ENCODE measurements at regions not wholly inside any gene's neighbourhood (a gene's known extent, or its start where the extent isn't known, plus 50 kb on each side); places are given as distances from the start of the nearest gene placed in this dataset.

GRCh38 chr7:22563621-22564241 lies 63.7 kb upstream of the STEAP1B start:
- POLR2A ChIA-PET, result no interaction called here
- WGBS (ENCODE audit: low lambda C conversion rate), result 27% methylated on average over 11 of the region's 11 CpGs
- peak overlapping the region; percentile 31; the same call in 1 of the 2 replicates for H3K9ac ChIP-seq

More at GRCh38 chr7:22563621-22564241, 63.7 kb upstream of the STEAP1B start:
- H3K79me2 ChIP-seq (ENCODE audit: insufficient read depth), result no peaks in the 10 kb centered on the region
- H3K27me3 ChIP-seq (ENCODE audit: insufficient read depth), result no peaks in the 10 kb centered on the region; the same call in 1 of the 2 replicates
- TF ChIP-seq RAD21 (IDR thresholded peaks at IDR 0.05; ENCODE audit: low read length) (no peak), ZBTB33 (IDR thresholded peaks at IDR 0.05; ENCODE audit: borderline replicate concordance, low read depth) (no peak), SIN3A (IDR thresholded peaks at IDR 0.05; ENCODE audit: borderline replicate concordance, low read depth, low read length) (no peak), NRF1 (IDR thresholded peaks at IDR 0.05; ENCODE audit: low read depth, low read length) (no peak), RCOR1 (IDR thresholded peaks at IDR 0.05; ENCODE audit: low read length) (no peak), RFX5 (IDR thresholded peaks at IDR 0.05; ENCODE audit: low read length) (no peak), RXRA (IDR thresholded peaks at IDR 0.05; ENCODE audit: borderline replicate concordance, low read depth) (no peak), SMC3 (IDR thresholded peaks at IDR 0.05; ENCODE audit: low read depth, low read length) (no peak), USF1 (IDR thresholded peaks at IDR 0.05; ENCODE audit: borderline replicate concordance, low read depth) (no peak), MEF2A (IDR thresholded peaks at IDR 0.05; ENCODE audit: borderline replicate concordance, low read depth) (no peak), TEAD4 (IDR thresholded peaks at IDR 0.05; ENCODE audit: borderline replicate concordance, insufficient read depth) (no peak), ELF1 (IDR thresholded peaks at IDR 0.05) (no peak), JUND (IDR thresholded peaks at IDR 0.05) (no peak), FOXJ3 (CRISPR knock-in tag; IDR thresholded peaks at IDR 0.05) (no peak), YY1 (IDR thresholded peaks at IDR 0.05; ENCODE audit: low read depth) (no peak), POLR2AphosphoS5 (IDR thresholded peaks at IDR 0.05; ENCODE audit: low read depth, low read length) (no peak), TCF12 (IDR thresholded peaks at IDR 0.05) (no peak), CHD2 (IDR thresholded peaks at IDR 0.05; ENCODE audit: low read length, partially characterized antibody) (no peak)
- TF ChIP-seq, protein P1, sequence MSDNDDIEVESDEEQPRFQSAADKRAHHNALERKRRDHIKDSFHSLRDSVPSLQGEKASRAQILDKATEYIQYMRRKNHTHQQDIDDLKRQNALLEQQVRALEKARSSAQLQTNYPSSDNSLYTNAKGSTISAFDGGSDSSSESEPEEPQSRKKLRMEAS (IDR thresholded peaks at IDR 0.05; ENCODE audit: low read depth), result no peak
- TF ChIP-seq, protein P2, sequence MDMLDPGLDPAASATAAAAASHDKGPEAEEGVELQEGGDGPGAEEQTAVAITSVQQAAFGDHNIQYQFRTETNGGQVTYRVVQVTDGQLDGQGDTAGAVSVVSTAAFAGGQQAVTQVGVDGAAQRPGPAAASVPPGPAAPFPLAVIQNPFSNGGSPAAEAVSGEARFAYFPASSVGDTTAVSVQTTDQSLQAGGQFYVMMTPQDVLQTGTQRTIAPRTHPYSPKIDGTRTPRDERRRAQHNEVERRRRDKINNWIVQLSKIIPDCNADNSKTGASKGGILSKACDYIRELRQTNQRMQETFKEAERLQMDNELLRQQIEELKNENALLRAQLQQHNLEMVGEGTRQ (IDR thresholded peaks at IDR 0.05; ENCODE audit: borderline replicate concordance, low read depth, low read length), result no peak
- H3K4me1 ChIP-seq (ENCODE audit: control insufficient read depth in 1 of 2, insufficient read depth in 2 of 2, low read depth in 1 of 2, low read length in 1 of 2), result peaks cover 4 to 28% of the 10 kb centered on the region in 2 experiments; a peak in 2 of 4 replicates
- no peak for DNase-seq
- H3K36me3 ChIP-seq (replicated peaks in 1 of 2; ENCODE audit: control insufficient read depth in 1 of 2, insufficient read depth in 2 of 2, low read length in 1 of 2), result no peaks in the 10 kb centered on the region
- no peaks in the 10 kb centered on the region for H4K20me1 ChIP-seq (ENCODE audit: insufficient read depth)
- H3K9me2 ChIP-seq, result no peaks in the 10 kb centered on the region
- CTCF ChIA-PET, result interaction anchor here (13.3 kb wide), 1 partner anchor 494 kb away, joined by 268 read pairs; no protein-coding TSS in a partner anchor
- H3K9me3 ChIP-seq, result no peaks in the 10 kb centered on the region
- peak overlapping the region; percentile 53 for H3K4me2 ChIP-seq
- peak overlapping the region; percentile 88 to 89; a peak in 3 of 4 replicates for H3K27ac ChIP-seq (ENCODE audit: low read depth in 2 of 2, low read length in 1 of 2)
- peaks cover 36% of the 10 kb centered on the region for H3F3A ChIP-seq (replicated peaks; ENCODE audit: insufficient read depth)
- H3K4me3 ChIP-seq (ENCODE audit: low read depth in 2 of 2, low read length in 1 of 2), result no peak overlapping the region
- H2AFZ ChIP-seq (ENCODE audit: low read depth), result peak overlapping the region; percentile 36; the same call in 1 of the 2 replicates

Data from SK-N-SH (cell line).